Upper lobe of left lung (tissue), 6 donors: ENCODE measurements at regions not wholly inside any gene's neighbourhood (a gene's known extent, or its start where the extent isn't known, plus 50 kb on each side); places are given as distances from the start of the nearest gene placed in this dataset.
A peak's percentile ranks its signal among the peaks of the same experiment; 100 is the strongest.

Experiments used
- ATAC-seq, 2 donors: fragments of 200-7000 bp; cut with Tn5 transposase; one replicate each; pipeline ENCODE4 v1.9.1; 2022; ENCODE audit warnings: mild to moderate bottlenecking in 2 of 2, moderate library complexity in 2 of 2; ENCODE audit not compliant: low FRiP score in 2 of 2
- DNase-seq, 2 donors: peaks; one replicate each; pipeline ENCODE4 v3.0.0-alpha.2; 2019 to 2020
- H3K27ac ChIP-seq, 4 donors: fragments of 200-600 bp; sonication (generic); one replicate each; pipeline ENCODE4 v1.5.1; 2016 to 2019
- H3K27me3 ChIP-seq, 4 donors: fragments of 200-600 bp; sonication (generic); one replicate each; pipeline ENCODE4 v1.5.1; 2017 to 2019
- H3K36me3 ChIP-seq, 4 donors: fragments of 200-600 bp; sonication (generic); one replicate each; pipeline ENCODE4 v1.5.1; 2016 to 2019
- H3K4me1 ChIP-seq, 4 donors: fragments of 200-600 bp; sonication (generic); one replicate each; pipeline ENCODE4 v1.5.1; 2018 to 2019
- H3K4me3 ChIP-seq, 4 donors: fragments of 200-600 bp; sonication (generic); one replicate each; pipeline ENCODE4 v1.5.1; 2017 to 2019; ENCODE audit warnings: mild to moderate bottlenecking in 2 of 4, moderate library complexity in 1 of 4
- H3K9me3 ChIP-seq, 4 donors: fragments of 200-600 bp; sonication (generic); one replicate each; pipeline ENCODE4 v1.5.1; 2018 to 2019
- EP300 ChIP-seq, 4 donors: sonication (generic); formaldehyde crosslinking; IDR thresholded peaks; one replicate each; pipeline ENCODE4 v1.5.1; 2017; ENCODE audit warnings: antibody characterized with exemption in 4 of 4, control low read depth in 2 of 4
- POLR2A ChIP-seq, 4 donors: fragments of 450-650 bp; IDR thresholded peaks; one replicate each; pipeline ENCODE4 v1.5.1; 2016 to 2017; ENCODE audit warnings: antibody characterized with exemption in 4 of 4, mild to moderate bottlenecking in 2 of 4
- POLR2AphosphoS5 ChIP-seq, 2 donors: sonication (generic); formaldehyde crosslinking; IDR thresholded peaks; one replicate each; pipeline ENCODE4 v1.5.1; 2017; ENCODE audit warnings: antibody characterized with exemption in 2 of 2
- WGBS, 2 donors: methylation state at CpG; one replicate each; pipeline ENCODE4 v1.1.5; 2017 to 2018; 5-methylcytosine and 5-hydroxymethylcytosine counted together
- TF ChIP-seq, protein P1 (sequence below), 6 experiments: fragments of 450-650 bp in 4 of 6; fragments of 200-600 bp in 2 of 6; sonication (generic) in 2 of 6; IDR thresholded peaks; one replicate each; pipeline ENCODE4 v1.5.1; 2016 to 2019; ENCODE audit warnings: antibody characterized with exemption in 6 of 6
- donor health status: DM: no; HTN: no; CAD: no; lungs with moderate emphysema.
- donor health status: DM: no; HTN: yes; CAD: no; lungs with severe emphysema.

DNA sequence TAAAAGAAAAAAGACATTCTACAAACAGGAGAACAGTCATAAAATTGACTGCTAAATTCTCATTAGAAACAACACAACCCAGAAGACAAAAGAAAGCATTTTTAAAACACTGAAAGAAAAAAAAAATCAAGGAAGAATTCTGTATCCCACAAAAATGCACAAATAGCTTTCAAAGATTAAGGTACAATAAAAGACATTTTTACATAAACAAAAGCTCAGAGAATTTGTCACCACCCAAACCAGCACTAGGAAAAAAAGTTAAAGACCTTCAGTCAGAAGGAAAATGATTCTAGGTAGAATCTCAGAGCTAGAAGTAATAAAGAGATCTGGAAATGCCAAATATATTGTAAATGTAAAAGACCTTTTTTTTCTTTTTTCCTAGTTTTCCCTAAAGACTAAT lies 252.4 kb downstream of the CLIC5 start:
- DNase-seq (no peak), ATAC-seq (no peak)
- Histone ChIP-seq H3K4me3 (no peak overlapping the region), H3K36me3 (no peaks in the 10 kb centered on the region), H3K27ac (no peak overlapping the region), H3K27me3 (no peaks in the 10 kb centered on the region), H3K9me3 (no peaks in the 10 kb centered on the region), H3K4me1 (no peaks in the 10 kb centered on the region)
- no peak for TF ChIP-seq POLR2AphosphoS5 (IDR thresholded peaks at IDR 0.05)
- TF ChIP-seq, protein P1, sequence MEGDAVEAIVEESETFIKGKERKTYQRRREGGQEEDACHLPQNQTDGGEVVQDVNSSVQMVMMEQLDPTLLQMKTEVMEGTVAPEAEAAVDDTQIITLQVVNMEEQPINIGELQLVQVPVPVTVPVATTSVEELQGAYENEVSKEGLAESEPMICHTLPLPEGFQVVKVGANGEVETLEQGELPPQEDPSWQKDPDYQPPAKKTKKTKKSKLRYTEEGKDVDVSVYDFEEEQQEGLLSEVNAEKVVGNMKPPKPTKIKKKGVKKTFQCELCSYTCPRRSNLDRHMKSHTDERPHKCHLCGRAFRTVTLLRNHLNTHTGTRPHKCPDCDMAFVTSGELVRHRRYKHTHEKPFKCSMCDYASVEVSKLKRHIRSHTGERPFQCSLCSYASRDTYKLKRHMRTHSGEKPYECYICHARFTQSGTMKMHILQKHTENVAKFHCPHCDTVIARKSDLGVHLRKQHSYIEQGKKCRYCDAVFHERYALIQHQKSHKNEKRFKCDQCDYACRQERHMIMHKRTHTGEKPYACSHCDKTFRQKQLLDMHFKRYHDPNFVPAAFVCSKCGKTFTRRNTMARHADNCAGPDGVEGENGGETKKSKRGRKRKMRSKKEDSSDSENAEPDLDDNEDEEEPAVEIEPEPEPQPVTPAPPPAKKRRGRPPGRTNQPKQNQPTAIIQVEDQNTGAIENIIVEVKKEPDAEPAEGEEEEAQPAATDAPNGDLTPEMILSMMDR (IDR thresholded peaks at IDR 0.05), result no peak
- TF ChIP-seq POLR2A (IDR thresholded peaks at IDR 0.05), result no peak
- TF ChIP-seq EP300 (IDR thresholded peaks at IDR 0.05), result no peak

DNA sequence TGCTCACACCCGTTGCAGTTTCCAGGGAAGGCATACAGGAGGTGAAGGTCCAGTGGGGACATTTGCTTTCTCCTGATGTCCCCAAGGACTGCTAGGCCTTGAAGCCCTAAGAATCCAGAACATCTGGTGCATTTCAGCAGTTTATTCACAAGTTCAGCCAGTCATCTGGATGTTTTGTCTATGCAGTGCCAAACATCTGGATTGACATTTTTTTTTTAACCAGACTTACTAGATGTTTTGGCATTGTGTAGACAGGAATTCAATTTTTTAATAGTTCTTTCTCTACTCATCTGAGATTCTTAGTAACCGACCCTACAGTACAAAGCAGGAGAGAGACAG lies 256.2 kb downstream of the CLIC5 start:
- Histone ChIP-seq H3K4me3 (no peak overlapping the region), H3K9me3 (no peaks in the 10 kb centered on the region), H3K4me1 (no peaks in the 10 kb centered on the region), H3K27ac (no peak overlapping the region), H3K27me3 (no peaks in the 10 kb centered on the region), H3K36me3 (no peaks in the 10 kb centered on the region)
- DNase-seq, result no peak
- no peak for ATAC-seq
- TF ChIP-seq POLR2A (IDR thresholded peaks at IDR 0.05), result no peak
- no peak for TF ChIP-seq EP300 (IDR thresholded peaks at IDR 0.05)
- no peak for TF ChIP-seq POLR2AphosphoS5 (IDR thresholded peaks at IDR 0.05)
- TF ChIP-seq, protein P1 (IDR thresholded peaks at IDR 0.05), result no peak
- 72 to 78% methylated on average over 2 of the region's 2 CpGs for WGBS, 2 donors

DNA sequence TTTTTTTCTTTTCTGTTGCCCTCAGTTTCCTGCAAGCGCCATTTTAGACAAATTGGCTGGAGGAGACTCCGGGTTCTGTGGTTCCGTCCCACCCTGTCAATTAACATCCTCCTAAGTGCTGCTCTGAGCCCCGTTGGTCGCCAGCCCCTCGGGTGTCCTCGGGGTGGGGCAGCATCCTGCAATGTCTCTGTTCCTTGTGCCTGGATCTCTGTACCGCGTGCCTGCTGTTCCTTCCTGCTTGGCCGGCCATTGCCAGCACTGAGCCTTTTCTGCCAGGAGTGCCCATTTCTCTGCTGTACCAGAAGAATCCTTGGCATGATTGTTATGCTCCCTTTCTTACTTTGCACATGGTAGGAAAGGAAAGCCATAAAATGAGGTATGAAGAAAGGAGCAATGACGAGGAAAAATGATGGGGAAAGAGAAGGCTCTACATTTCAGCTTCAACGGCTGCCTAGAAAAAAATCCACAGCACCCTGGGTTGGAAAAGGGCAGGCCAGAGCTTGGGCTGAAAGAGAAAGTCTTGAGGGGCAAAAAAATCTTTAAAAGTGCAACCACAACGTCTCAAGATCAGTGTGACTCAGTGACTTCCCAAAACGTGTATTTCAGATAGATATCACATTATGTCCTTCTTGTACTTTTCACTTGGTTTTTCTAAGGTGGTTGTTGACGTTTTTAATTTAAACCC lies 256.7 kb downstream of the CLIC5 start:
- H3K9me3 ChIP-seq, result no peaks in the 10 kb centered on the region
- no peaks in the 10 kb centered on the region for H3K4me1 ChIP-seq
- 71 to 73% methylated on average over 15 of the region's 15 CpGs for WGBS, 2 donors
- H3K27ac ChIP-seq, result no peak overlapping the region
- no peaks in the 10 kb centered on the region for H3K27me3 ChIP-seq
- H3K4me3 ChIP-seq, result no peak overlapping the region
- no peak for ATAC-seq
- DNase-seq, result peak in 1 of 2 donors; percentile 17
- TF ChIP-seq POLR2A (IDR thresholded peaks at IDR 0.05) (no peak), EP300 (IDR thresholded peaks at IDR 0.05) (no peak), POLR2AphosphoS5 (IDR thresholded peaks at IDR 0.05) (no peak)
- TF ChIP-seq, protein P1 (IDR thresholded peaks at IDR 0.05), result no peak
- H3K36me3 ChIP-seq, result no peaks in the 10 kb centered on the region

DNA sequence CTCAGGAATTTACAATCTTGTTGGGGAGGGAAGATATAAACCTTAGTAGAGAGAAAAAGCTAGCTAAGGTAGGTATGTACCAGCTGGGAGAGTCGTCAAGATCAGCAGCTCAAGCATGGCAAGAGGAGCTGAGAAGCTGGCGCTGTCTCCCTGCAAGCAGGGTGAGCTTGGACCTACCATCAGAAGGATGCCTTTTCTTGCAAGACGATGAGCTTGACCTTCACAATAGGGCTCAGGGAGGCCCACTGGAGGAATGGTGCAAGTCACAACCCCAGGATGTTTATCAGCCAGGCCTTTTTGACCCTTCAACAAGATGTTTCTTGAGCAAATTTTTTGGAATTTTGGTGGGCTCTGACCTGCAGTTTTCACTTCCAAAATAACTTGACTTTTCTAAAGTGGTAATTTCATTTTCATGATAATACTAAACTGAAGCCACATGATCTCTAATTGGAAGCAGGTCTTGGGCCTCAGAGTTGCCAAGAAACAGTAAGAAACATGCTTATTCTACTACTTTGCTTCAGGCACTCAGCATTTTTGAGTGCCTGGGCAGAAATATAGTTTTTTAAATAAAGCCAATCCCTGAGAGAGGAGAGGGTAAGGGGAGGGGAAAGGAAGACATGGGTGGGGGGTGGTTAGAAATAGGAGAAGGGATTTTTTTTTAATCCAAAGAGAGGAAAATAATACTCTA lies 258.1 kb downstream of the CLIC5 start:
- WGBS, 2 donors, result 75 to 87% methylated on average over 3 of the region's 3 CpGs
- no peak for ATAC-seq

More for the DNA sequence above, 258.1 kb downstream of the CLIC5 start:
- no peak for DNase-seq
- TF ChIP-seq, protein P1 (IDR thresholded peaks at IDR 0.05), result no peak
- no peak for TF ChIP-seq POLR2A (IDR thresholded peaks at IDR 0.05)
- no peak for TF ChIP-seq POLR2AphosphoS5 (IDR thresholded peaks at IDR 0.05)
- no peak for TF ChIP-seq EP300 (IDR thresholded peaks at IDR 0.05)
- Histone ChIP-seq H3K36me3 (no peaks in the 10 kb centered on the region), H3K4me3 (no peak overlapping the region), H3K9me3 (no peaks in the 10 kb centered on the region), H3K4me1 (no peaks in the 10 kb centered on the region), H3K27me3 (no peaks in the 10 kb centered on the region), H3K27ac (no peak overlapping the region)
